GM21390 (cell line): ENCODE measurements at regions not wholly inside any gene's neighbourhood (a gene's known extent, or its start where the extent isn't known, plus 50 kb on each side); places are given as distances from the start of the nearest gene placed in this dataset.

Experiments used
- ATAC-seq: cut with Tn5 transposase; IDR thresholded peaks from one replicate; pipeline ENCODE4 v1.9.1; 2021; ENCODE audit not compliant: unreplicated experiment

DNA sequence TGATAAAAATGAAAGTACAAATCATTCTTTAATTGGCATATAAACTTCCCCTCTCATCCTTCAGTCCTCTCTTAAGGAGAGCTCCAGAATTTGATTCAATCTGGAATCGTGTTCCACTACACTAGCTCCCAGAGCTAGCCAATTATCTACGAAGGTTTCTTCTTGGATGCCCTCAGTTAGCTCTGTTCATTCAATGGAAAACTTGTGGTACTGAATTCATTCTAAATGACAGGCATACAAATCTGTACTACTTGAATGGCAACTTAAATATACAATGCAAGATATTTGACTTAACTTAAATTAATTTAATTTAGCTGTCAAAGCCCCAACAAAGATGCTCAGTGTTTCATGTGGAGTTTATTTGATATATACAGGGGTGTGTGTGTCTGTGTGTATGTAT lies 1474.2 kb upstream of the CELF4 start:
- ATAC-seq: no peak

DNA sequence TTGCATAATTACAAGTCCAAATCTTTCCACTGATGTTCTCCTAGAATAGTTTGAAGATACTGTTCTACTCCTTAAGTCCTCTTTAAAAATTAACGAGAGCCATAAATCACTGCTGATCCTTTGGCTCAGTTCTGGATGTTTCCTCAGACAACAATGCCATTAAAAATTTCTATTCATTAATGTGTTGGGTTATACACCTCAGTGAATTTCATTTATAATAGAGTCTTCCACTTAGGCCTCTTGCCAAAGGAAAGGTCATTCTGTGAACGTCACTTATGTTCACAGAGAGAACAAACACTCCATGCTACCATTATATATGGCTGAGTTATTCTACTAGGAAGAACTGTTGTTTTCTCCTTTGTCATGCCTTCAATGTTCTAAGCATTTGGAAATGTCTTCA lies 1472.3 kb upstream of the CELF4 start:
- no peak for ATAC-seq

DNA sequence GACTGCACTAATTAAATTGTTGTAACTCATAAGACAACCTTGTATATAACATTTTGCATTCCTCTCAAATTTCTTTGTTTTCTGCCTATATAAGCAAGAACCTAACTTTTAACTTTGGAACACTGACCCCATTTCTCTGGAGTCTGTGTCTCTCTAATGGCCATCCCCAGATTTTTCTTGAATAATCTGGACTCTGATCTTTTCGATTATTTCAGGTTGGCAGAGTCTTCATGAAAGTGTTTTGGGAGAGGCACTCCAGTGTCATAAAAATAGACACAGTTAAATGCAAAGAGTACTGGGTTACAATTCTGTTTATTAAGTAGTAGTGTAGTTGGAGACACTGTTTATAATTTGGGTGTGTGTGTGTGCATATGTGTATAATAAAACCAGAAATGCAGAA lies 1467.7 kb upstream of the CELF4 start:
- ATAC-seq: no peak

GRCh38 chr18:39031647-39032046 lies 1466.0 kb upstream of the CELF4 start:
- no peak for ATAC-seq

GRCh38 chr18:39030124-39030655 lies 1464.6 kb upstream of the CELF4 start:
- ATAC-seq: no peak

DNA sequence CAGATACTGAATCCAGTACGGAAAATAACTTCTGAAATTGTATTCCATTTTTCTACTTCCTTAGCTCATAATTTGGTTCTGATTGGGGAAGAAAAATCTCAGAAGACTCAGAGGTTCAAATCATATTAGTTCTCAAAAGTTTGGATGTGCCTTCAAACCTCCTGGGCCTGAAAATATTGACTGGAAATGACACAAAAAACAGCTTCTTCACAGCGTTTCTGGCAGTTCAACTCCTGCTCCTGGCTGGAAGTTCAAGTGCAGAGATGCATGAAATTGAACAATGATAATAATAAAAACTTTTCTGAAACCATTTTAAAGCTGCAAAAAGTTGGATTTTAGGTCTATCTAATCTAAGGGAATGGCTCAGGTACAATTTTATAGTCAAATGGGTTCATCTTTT lies 1459.9 kb upstream of the CELF4 start:
- no peak for ATAC-seq

- no peak for ATAC-seq
These were observed 1454.4 kb upstream of the CELF4 start for GRCh38 chr18:39019989-39020388.

- ATAC-seq: no peak
These were observed 1441.7 kb upstream of the CELF4 start for GRCh38 chr18:39007031-39007902.

DNA sequence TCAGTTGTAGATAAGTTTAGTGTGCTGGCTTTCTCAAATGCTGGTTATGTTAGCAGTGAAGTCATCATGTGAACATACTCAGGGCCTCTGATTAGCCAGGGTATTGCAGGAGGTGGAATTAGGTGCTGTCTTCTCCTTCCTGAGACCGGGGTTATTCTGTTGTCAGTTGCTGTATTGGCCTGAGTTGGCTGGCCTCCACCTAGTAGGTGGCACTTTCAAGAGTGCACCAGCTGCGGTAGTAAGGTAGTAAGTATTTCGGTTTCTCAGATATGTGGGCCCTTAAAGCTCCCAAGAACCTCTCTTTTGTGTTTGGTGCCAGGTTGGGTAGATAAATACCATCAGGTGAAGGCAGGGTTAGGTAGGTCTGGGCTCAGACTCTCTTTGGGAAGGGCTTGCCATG lies 1430.5 kb upstream of the CELF4 start:
- ATAC-seq: no peak

GRCh38 chr18:38993342-38993741 lies 1427.7 kb upstream of the CELF4 start:
- ATAC-seq: no peak

DNA sequence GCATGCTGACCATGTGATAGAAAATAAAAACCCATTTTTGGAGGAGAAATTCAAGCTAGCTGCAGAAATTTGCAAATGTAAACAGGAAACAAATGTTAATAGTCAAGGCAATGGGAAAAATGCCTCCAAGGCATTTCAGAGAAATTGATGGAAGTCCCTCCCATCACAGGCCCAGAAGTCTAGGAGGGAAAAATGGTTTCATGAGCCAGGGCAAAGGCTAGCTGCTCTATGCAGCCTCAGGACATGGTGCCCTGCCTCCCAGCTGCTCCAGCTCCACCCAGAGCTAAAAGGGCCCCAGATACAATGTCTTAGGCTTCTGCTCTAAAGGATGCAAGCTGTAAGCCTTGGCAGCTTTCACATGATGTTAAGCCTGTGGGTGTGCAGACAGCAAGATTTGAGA lies 1419.4 kb upstream of the CELF4 start:
- ATAC-seq: no peak

DNA sequence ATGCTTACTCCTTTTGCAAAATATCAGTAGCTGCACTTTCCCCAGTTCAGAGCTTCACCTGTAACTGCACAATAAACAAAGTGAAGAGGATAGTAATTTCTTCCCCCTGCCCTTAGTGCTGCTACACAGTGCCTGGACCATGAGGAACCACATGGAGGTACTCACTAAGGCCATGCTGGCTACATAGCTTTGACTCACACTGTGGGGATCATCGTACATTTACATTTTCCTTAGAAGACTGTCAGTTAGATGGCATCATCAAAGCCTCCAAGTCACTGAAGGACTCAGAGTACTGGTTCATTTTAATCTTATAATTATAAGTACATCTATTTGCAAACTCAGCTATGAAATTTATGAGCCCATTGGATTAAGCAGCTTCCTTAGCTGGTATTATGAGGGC lies 1416.5 kb upstream of the CELF4 start:
- ATAC-seq: no peak

DNA sequence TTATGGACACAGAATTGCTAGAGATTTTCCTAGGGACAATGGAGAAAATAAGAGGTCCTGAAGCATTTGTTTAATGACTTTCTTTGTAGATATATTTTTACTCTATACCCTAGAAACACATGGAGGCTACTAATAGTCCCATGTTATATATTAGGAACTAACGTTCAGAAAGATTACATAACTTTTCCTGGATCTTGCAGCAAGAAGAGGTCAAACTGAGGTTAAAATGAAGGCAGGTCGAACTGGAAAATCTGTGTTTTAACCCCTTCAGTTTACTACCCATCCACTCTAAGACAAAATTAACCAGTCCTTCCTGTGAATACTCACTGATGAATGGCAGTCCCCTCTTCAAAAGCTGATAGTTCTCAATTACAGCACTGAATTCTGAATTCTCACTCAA lies 1415.8 kb upstream of the CELF4 start:
- no peak for ATAC-seq

GRCh38 chr18:38980420-38980819 lies 1414.8 kb upstream of the CELF4 start:
- ATAC-seq: no peak

DNA sequence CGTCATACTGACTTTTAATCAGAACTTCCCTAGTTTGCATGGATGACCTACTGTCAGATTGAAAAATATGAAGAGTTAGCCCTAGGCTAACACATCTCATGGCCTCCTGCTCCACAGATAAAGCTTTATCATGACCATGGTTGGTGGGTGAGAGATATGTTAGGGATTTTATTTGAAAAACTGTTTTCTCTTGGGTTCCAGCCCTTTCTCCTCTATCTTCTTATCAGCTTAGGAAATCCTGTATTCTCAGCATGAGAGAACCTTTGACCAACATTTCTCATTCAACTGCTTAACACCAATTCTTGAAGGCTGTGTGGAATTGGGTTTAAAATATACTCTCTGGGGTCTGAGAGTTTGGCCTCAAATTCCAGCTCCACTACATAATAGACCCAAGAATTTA lies 1407.0 kb upstream of the CELF4 start:
- no peak for ATAC-seq

GRCh38 chr18:38971881-38972280 lies 1406.3 kb upstream of the CELF4 start:
- ATAC-seq: no peak

- ATAC-seq: no peak
These were observed 1401.2 kb upstream of the CELF4 start for GRCh38 chr18:38966841-38967240.

DNA sequence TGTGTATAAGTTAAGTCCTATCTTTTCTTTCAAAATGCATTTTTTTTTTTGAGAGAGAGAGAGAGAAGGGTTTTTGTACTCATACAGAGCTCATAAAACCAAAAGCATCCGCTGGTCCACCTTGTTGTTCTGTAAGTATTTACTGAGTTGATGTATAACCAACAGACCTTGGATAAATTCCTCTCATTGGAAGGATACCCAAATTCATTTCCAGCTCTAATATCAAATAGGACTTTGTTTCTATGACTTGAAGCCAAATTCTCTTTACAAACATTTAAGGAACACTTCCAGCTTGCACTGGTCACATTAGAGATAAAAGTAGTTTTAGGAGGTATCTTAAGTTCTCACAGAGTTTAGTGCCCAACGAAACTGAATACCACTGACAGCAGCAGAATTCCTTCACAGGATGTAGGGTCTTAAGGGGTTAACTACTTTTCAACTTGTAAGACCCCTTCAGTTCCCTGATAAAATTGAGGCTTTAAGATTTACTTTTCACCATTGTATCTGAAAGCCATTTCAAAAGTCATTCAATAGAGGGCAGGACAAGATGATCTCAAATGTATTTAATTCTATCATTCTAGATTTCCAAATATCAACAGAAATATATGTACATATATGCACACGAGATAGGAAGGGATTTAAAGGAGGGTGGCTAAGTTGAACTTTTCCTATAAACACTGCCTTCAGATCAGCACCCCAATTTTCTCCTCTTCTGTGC lies 1398.5 kb upstream of the CELF4 start:
- no peak for ATAC-seq

DNA sequence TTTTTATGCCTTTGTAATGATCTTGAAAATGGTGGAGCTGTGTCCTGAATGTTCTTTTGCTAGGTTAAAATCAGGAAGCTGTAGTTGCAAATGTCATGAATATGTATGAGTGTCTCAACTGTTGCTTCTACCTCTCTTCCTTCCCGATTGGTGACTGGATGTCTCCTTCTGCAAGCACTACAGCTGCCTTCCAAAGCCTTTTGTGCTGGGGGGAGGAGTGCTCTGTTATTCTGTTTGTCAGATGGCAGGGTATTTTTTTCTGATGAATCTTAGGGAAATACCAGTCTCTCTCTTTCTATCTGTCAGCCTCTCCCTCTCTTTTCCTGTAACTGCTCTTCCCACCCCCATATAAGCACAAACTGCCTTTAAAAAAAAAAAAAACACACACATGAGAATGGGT lies 1396.3 kb upstream of the CELF4 start:
- no peak for ATAC-seq

DNA sequence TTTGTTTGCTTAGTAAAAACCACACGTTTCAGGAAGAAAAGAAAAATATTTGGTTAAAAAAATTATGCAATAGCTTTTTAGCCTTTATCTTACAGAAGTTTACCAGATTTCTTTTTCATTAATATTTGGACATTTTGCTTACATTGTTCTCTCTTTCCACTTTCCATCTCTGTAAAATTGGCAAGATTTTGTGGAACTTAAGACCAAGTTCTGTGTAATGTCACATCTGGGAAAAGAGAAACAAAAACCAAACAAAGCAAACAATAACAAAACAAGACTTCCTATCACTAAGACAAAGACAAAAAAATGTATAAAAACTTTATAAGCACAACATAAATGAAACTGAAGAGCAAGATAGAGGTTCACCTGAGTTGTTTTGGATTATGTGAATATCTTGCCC lies 1392.1 kb upstream of the CELF4 start:
- ATAC-seq: no peak

DNA sequence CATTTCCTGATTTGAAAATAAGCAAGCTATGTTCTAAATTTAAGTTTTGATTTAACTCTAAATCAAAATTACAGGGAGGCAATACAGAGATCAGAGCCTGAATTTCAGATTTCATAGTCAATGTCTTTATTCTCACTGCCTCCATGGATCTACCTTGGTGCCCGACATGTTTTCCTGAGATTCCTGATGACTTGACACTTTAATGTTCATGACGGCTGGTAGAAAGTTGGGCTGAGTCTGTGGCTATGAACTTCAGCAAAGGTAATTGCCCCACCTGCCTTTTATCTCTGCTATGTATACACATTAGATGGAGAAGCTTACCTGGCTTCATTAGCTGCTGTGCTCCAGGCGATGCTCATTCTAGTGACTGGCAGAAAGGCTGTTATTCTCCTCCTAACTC lies 1390.5 kb upstream of the CELF4 start:
- ATAC-seq: no peak

- no peak for ATAC-seq
These were observed 1386.0 kb upstream of the CELF4 start for GRCh38 chr18:38951633-38952032.
